ENCODE measurements at regions not wholly inside any gene's neighbourhood (a gene's known extent, or its start where the extent isn't known, plus 50 kb on each side); places are given as distances from the start of the nearest gene placed in this dataset.

DNA sequence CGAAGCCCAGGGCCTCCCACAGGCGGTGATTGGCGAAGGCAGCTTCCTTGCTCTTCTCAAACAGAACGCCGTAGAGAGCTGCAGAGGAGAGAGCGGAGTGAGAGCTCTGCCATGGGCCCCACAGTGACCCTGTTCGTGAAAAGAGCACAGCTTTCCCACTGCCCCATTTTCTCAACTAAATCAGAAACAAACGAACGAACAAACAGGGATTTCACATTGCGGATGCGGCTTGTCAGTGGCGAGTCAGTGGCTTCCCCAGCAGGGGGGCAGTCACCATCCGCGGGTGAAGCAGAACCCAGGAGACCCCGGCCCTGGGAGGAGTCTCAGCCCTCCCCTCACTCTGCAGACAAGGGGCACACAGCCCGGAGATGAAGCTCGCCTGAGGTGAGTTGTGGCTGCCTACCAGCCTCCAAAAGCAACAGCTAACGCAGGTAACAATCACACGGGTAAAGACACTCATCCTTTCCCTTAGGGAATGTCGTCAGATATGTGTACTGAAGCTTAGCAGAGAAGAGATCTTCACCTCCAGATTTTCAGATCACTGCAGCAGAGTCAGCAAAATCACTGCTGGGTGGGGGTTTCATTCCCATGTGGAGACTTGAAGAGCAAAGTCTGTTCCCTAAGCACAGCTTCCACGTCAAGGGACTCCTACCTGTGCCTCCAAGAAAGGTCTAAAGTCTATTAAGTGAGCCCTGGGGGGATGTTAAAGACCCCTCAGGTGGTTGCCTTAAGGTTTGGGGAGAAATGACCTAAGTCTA lies 51.2 kb upstream of the GPR31 start:
- H3K4me1 ChIP-seq (ENCODE audit: control insufficient read depth in 1 of 2, insufficient read depth in 2 of 2, low read length in 2 of 2): no peaks in the 10 kb centered on the region
- no peak overlapping the region for H3K27ac ChIP-seq (ENCODE audit: low read depth in 1 of 2, low read length in 2 of 2)
- H3K4me2 ChIP-seq (replicated peaks; ENCODE audit: extremely low read depth, low read length, poor library complexity, severe bottlenecking): no peak overlapping the region
- 75% methylated on average over 7 of the region's 21 CpGs for WGBS (ENCODE audit: insufficient coverage)
- no peaks in the 10 kb centered on the region for H3K9me3 ChIP-seq (replicated peaks in 1 of 2; ENCODE audit: control insufficient read depth in 1 of 2, insufficient read depth in 1 of 2, low read length in 2 of 2)
- Mint-ChIP-seq H3K27me3 (ENCODE audit: low read depth in 3 of 3) (peaks cover 0 to 3% (median 2%) of the 10 kb centered on the region in 3 donors), H3K36me3 (no peaks in the 10 kb centered on the region), H3K4me3 (no peak overlapping the region), H3K27ac (no peak overlapping the region), H3K4me1 (no peaks in the 10 kb centered on the region), H3K9me3 (no peaks in the 10 kb centered on the region)
- no peak overlapping the region for H3K9ac ChIP-seq (ENCODE audit: insufficient read depth, low read length, poor library complexity, severe bottlenecking)
- DNase-seq: no peak
- no peak overlapping the region for H3K4me3 ChIP-seq (replicated peaks in 1 of 3; ENCODE audit: low read depth in 2 of 3, low read length in 3 of 3)
- no peaks in the 10 kb centered on the region for H3K36me3 ChIP-seq (replicated peaks in 1 of 2; ENCODE audit: control insufficient read depth in 1 of 2, insufficient read depth in 2 of 2, low read length in 2 of 2)
- intact Hi-C loops (cut with micrococcal nuclease): no loop called here
- no peaks in the 10 kb centered on the region for H3K27me3 ChIP-seq (ENCODE audit: control insufficient read depth in 2 of 2, insufficient read depth in 2 of 2, low read length in 2 of 2)
- TF ChIP-seq, protein P1, sequence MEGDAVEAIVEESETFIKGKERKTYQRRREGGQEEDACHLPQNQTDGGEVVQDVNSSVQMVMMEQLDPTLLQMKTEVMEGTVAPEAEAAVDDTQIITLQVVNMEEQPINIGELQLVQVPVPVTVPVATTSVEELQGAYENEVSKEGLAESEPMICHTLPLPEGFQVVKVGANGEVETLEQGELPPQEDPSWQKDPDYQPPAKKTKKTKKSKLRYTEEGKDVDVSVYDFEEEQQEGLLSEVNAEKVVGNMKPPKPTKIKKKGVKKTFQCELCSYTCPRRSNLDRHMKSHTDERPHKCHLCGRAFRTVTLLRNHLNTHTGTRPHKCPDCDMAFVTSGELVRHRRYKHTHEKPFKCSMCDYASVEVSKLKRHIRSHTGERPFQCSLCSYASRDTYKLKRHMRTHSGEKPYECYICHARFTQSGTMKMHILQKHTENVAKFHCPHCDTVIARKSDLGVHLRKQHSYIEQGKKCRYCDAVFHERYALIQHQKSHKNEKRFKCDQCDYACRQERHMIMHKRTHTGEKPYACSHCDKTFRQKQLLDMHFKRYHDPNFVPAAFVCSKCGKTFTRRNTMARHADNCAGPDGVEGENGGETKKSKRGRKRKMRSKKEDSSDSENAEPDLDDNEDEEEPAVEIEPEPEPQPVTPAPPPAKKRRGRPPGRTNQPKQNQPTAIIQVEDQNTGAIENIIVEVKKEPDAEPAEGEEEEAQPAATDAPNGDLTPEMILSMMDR (IDR thresholded peaks at IDR 0.05): no peak
- no peaks in the 10 kb centered on the region for H4K20me1 ChIP-seq (ENCODE audit: insufficient read depth, low read length)
- H2AFZ ChIP-seq (ENCODE audit: insufficient read depth, low read depth, low read length, poor library complexity, severe bottlenecking): no peak overlapping the region
- no peaks in the 10 kb centered on the region for H3K79me2 ChIP-seq (ENCODE audit: insufficient read depth, low read length)

DNA sequence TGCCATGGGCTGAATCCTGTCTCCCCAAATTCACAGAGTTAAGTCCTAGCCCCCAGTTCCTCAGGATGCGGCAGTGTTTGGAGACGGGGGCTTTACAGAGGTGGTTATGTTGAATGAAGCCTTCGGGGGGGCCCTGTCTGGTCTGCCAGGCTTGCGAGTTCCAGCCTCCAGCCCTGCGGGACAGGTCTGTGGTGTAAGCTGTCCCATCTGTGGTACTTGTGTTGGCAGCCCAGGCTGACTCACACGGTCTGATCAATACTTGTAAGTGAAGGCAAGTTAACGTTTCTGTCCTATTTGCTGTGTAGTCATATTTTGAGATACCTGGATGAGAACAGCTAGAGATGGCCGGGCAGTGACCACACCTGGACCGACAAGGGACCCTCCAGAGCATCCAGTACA lies 51.8 kb upstream of the GPR31 start:
- Mint-ChIP-seq H3K36me3 (no peaks in the 10 kb centered on the region), H3K27me3 (ENCODE audit: low read depth in 3 of 3) (peaks cover 0 to 3% (median 2%) of the 10 kb centered on the region in 3 donors), H3K27ac (no peak overlapping the region), H3K4me3 (no peak overlapping the region), H3K4me1 (no peaks in the 10 kb centered on the region), H3K9me3 (no peaks in the 10 kb centered on the region)
- no peaks in the 10 kb centered on the region for H3K79me2 ChIP-seq (ENCODE audit: insufficient read depth, low read length)
- no peaks in the 10 kb centered on the region for H3K36me3 ChIP-seq (replicated peaks in 1 of 2; ENCODE audit: control insufficient read depth in 1 of 2, insufficient read depth in 2 of 2, low read length in 2 of 2)
- no peaks in the 10 kb centered on the region for H3K4me1 ChIP-seq (ENCODE audit: control insufficient read depth in 1 of 2, insufficient read depth in 2 of 2, low read length in 2 of 2)
- no peaks in the 10 kb centered on the region for H3K27me3 ChIP-seq (ENCODE audit: control insufficient read depth in 2 of 2, insufficient read depth in 2 of 2, low read length in 2 of 2)
- intact Hi-C loops (cut with micrococcal nuclease): no loop called here
- no peak overlapping the region for H3K27ac ChIP-seq (ENCODE audit: low read depth in 1 of 2, low read length in 2 of 2)
- DNase-seq: no peak
- TF ChIP-seq, protein P1 (IDR thresholded peaks at IDR 0.05): no peak
- WGBS (ENCODE audit: insufficient coverage): 92% methylated on average over 6 of the region's 9 CpGs
- H2AFZ ChIP-seq (ENCODE audit: insufficient read depth, low read depth, low read length, poor library complexity, severe bottlenecking): no peak overlapping the region
- no peak overlapping the region for H3K4me2 ChIP-seq (replicated peaks; ENCODE audit: extremely low read depth, low read length, poor library complexity, severe bottlenecking)
- H3K9ac ChIP-seq (ENCODE audit: insufficient read depth, low read length, poor library complexity, severe bottlenecking): no peak overlapping the region
- no peak overlapping the region for H3K4me3 ChIP-seq (replicated peaks in 1 of 3; ENCODE audit: low read depth in 2 of 3, low read length in 3 of 3)
- H4K20me1 ChIP-seq (ENCODE audit: insufficient read depth, low read length): no peaks in the 10 kb centered on the region
- H3K9me3 ChIP-seq (replicated peaks in 1 of 2; ENCODE audit: control insufficient read depth in 1 of 2, insufficient read depth in 1 of 2, low read length in 2 of 2): no peaks in the 10 kb centered on the region
